OCI-LY1 (cell line): ENCODE measurements at regions not wholly inside any gene's neighbourhood (a gene's known extent, or its start where the extent isn't known, plus 50 kb on each side); places are given as distances from the start of the nearest gene placed in this dataset.

Source experiments
- EZH2 ChIP-seq: fragments of 200-600 bp; sonication (generic), shearing (Covaris generic); IDR thresholded peaks from 2 replicates; pipeline ENCODE4 v1.8.0; 2017; ENCODE audit warnings: borderline replicate concordance, mixed run types, mild to moderate bottlenecking, antibody characterized with exemption, low read length, moderate library complexity, mixed read lengths
- TF ChIP-seq, protein P1 (sequence below): fragments of 200-600 bp; sonication (generic), shearing (Covaris generic); IDR thresholded peaks from 2 replicates; pipeline ENCODE4 v1.5.1; 2017; ENCODE audit warnings: mild to moderate bottlenecking, antibody characterized with exemption, low read length, moderate library complexity, mixed read lengths

- TF ChIP-seq, protein P1, sequence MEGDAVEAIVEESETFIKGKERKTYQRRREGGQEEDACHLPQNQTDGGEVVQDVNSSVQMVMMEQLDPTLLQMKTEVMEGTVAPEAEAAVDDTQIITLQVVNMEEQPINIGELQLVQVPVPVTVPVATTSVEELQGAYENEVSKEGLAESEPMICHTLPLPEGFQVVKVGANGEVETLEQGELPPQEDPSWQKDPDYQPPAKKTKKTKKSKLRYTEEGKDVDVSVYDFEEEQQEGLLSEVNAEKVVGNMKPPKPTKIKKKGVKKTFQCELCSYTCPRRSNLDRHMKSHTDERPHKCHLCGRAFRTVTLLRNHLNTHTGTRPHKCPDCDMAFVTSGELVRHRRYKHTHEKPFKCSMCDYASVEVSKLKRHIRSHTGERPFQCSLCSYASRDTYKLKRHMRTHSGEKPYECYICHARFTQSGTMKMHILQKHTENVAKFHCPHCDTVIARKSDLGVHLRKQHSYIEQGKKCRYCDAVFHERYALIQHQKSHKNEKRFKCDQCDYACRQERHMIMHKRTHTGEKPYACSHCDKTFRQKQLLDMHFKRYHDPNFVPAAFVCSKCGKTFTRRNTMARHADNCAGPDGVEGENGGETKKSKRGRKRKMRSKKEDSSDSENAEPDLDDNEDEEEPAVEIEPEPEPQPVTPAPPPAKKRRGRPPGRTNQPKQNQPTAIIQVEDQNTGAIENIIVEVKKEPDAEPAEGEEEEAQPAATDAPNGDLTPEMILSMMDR: no peak
- TF ChIP-seq EZH2: no peak
Observed at GRCh38 chr1:208467151-208467780, 223.1 kb upstream of the PLXNA2 start.
